ENCODE measurements at regions not wholly inside any gene's neighbourhood (a gene's known extent, or its start where the extent isn't known, plus 50 kb on each side); places are given as distances from the start of the nearest gene placed in this dataset.

DNA sequence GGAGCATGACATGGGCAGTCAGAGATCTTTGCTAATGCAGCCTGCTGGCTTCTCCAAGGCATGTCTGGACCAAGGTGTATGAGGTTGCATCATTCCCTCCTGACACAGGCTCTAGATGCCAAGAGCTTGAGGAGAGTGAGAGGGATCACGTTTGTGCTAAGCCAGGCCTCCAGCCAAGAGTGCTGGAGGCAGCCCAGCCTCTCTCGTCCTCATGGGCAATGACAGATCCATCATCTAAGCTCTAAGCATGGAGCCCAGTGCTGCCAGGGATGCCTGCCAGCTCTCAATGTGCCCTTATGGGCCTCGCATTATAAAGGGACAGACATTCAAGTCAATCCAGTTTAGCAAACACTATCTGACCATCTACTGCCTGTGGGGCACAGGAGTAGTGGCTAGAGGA lies 136.3 kb upstream of the VSTM2B start:
- TF ChIP-seq, protein P1, sequence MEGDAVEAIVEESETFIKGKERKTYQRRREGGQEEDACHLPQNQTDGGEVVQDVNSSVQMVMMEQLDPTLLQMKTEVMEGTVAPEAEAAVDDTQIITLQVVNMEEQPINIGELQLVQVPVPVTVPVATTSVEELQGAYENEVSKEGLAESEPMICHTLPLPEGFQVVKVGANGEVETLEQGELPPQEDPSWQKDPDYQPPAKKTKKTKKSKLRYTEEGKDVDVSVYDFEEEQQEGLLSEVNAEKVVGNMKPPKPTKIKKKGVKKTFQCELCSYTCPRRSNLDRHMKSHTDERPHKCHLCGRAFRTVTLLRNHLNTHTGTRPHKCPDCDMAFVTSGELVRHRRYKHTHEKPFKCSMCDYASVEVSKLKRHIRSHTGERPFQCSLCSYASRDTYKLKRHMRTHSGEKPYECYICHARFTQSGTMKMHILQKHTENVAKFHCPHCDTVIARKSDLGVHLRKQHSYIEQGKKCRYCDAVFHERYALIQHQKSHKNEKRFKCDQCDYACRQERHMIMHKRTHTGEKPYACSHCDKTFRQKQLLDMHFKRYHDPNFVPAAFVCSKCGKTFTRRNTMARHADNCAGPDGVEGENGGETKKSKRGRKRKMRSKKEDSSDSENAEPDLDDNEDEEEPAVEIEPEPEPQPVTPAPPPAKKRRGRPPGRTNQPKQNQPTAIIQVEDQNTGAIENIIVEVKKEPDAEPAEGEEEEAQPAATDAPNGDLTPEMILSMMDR (IDR thresholded peaks at IDR 0.05): no peak
- TF ChIP-seq POLR2A (IDR thresholded peaks at IDR 0.05): no peak
